Stimulated activated CD8-positive, alpha-beta memory T cell treated with anti-CD3 and anti-CD28 coated beads, Interleukin-12 subunit alpha, Interleukin-12 subunit beta, amount 100 ng/mL, for 24 hours (primary cell): ENCODE measurements at regions not wholly inside any gene's neighbourhood (a gene's known extent, or its start where the extent isn't known, plus 50 kb on each side); places are given as distances from the start of the nearest gene placed in this dataset.

ENCODE experiments used
- DNase-seq: peaks from one replicate; pipeline ENCODE4 v3.0.0-alpha.2; 2020; ENCODE audit errors: extremely low read depth

DNA sequence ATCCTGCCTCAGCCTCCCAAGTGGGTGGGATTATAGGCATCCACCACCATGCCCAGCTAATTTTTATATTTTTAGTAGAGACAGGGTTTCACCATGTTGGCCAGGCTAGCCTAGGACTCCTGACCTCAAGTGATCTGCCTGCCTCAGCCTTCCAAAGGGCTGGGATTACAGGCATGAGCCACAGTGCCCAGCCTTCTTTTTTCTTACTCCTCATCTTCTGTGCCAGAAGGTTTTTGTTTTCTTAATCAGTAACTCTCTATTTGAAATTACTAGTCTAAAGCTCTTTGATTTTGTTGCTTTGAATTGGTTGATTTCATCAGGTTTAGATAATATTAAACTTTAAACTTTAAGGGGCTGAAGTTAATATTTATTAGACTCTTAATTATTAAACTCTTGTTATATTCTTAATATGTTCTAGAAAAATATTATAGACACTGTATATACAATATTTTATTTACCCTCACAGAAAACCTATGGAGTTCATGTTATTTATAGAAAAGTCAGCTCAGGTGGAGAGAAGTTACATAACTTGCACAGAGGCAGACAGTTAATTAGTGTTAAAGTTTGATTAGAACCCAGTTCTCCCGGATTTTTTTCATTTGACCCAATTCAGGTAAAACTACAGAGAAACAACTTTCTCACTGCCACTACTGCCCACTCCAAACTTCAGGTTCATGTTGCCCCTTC, 177.4 kb upstream of the SGK1 start:
- no peak for DNase-seq

- DNase-seq: no peak
Observed at GRCh38 chr6:134493789-134494188, 175.9 kb upstream of the SGK1 start.

- no peak for DNase-seq
Observed at GRCh38 chr6:134491477-134491876, 173.6 kb upstream of the SGK1 start.

DNA sequence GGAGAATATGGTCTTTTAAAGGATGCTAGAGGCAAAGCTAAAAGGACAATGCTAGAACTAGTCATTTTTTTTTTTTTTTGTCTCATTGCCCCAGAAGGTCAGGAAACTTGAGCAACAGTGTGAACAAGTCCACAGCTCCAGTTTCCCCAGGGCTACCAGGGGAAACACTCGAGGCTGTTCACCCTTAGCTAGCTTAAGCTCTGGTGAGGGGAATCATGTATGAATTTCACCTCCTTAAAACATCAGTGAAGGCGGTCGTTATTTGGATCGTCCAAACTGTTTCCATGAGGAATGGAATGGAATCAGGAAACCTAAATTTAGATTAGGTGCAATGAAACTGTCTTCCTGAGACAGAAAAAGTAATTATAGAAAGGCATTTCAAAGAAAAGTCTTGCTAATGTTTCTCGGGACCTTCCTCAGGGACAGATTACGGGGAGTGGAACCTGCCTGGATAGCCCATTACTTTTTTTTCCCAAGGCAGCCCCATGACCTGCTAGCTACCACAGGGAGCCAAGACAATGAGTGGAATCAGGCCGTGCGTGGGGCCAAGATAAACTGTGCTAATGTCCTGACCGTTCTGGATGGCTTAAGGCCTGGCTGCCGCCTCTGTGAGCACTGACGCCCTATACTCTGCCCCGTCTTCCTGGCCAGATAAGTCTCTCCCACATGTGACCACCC, 164.8 kb upstream of the SGK1 start:
- DNase-seq: no peak

- DNase-seq: no peak
Observed at GRCh38 chr6:134481966-134482365, 164.1 kb upstream of the SGK1 start.

DNA sequence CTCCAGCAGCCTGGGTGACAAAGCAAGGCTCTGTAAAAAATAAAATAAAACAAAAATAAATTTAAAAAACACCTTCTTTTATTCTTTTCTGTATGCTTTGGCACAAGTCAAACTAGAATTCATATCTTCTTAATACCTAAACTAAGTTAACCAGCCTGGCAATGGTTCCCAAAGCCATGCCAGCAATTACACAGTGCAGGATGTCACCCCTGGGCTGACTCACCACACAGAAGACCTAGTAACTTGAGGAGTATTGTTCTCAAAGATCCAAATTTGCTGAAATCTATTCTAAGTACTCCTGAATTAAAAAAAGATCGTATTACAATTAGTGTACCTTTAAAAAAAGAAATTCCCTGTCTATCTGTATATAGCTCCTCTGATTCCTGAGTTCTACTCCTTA, 162.7 kb upstream of the SGK1 start:
- DNase-seq: no peak

GRCh38 chr6:134478764-134479399, 161.0 kb upstream of the SGK1 start:
- DNase-seq: no peak

- no peak for DNase-seq
Observed at GRCh38 chr6:134477991-134478635, 160.2 kb upstream of the SGK1 start.

- no peak for DNase-seq
Observed at GRCh38 chr6:134474955-134475354, 157.0 kb upstream of the SGK1 start.

DNA sequence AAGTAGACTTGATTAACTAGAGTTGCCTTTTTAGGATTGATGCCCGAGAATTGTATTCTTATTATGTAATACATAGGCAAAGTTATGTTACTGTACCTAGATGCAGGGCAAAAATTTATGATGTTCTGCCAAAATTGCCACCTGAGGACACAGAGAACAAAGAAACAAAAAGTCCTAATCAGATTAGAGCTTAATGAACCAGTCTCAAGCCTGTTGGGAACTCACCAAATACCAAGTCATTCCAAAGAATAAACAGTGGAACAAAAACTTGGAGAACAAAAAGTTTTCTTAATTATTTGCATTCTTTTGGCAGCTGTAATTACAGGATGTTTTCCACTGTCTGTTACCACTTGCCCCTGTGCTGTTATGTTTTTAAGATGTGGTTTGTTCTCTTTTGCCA, 154.7 kb upstream of the SGK1 start:
- DNase-seq: no peak

- no peak for DNase-seq
Observed at GRCh38 chr6:134472046-134472445, 154.1 kb upstream of the SGK1 start.

- no peak for DNase-seq
Observed at GRCh38 chr6:134470457-134470975, 152.6 kb upstream of the SGK1 start.

- DNase-seq: no peak
Observed at GRCh38 chr6:134469702-134470456, 152.0 kb upstream of the SGK1 start.

GRCh38 chr6:134468633-134469032, 150.7 kb upstream of the SGK1 start:
- DNase-seq: no peak

- no peak for DNase-seq
Observed at GRCh38 chr6:134467620-134468019, 149.7 kb upstream of the SGK1 start.

GRCh38 chr6:134466771-134467525, 149.0 kb upstream of the SGK1 start:
- no peak for DNase-seq

DNA sequence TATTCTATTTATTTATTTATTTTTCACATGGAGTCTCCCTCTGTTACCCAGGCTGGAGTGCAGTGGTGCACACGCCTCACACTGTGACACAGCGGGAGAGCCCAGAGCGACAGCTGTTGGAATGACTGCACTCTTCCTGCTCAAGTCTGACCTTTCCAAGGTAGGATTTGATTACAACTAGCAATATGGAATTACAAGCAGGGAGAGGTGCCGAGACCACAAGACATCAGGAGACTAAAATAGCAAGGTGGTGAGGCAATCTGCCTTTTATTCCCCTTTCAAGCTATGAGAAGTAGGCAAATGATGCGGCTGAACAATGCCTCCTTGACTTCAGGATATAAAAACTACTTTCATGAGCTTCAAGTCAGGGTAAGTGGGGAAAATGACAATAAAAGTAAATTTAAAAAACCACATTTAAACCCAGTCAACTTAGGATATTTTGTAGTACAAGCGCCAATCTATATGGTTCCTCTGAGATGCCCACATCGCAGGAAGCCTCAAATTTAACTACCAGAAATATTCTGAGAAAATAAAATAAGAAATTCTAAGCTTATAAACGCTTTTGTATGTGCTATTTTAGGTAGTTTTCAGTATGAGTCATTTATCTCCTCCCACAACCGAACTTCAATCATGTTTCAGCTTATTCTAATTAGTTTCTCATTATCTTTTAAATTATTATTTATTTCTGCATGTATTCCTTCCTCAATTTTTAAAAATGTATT, 146.9 kb upstream of the SGK1 start:
- no peak for DNase-seq

- DNase-seq: no peak
Observed at GRCh38 chr6:134458857-134459657, 141.1 kb upstream of the SGK1 start.

DNA sequence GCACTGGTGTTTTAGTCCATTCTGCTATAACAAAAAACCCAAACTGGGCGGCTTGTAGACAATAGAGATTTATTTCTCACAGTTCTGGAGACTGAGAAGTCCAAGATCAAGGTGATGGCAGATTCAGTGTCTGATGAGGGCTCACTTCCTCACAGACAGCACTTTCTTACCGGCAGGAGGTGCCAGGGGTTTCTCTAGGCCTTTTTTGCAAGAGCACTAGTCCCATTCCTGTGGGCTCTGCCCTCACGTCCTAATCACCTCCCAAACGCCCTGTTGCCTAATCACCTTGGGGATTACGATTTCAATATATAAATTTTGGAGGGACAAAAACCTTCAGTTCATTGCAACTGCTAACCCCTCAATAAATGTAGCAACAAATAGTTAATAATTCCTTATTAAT, 140.0 kb upstream of the SGK1 start:
- DNase-seq: no peak
